Mesenchymal stem cell (in vitro differentiated cells and primary cell): ENCODE measurements at regions not wholly inside any gene's neighbourhood (a gene's known extent, or its start where the extent isn't known, plus 50 kb on each side); places are given as distances from the start of the nearest gene placed in this dataset.
A peak's percentile ranks its signal among the peaks of the same experiment; 100 is the strongest.

Source experiments
- DNase-seq: peaks from one replicate; pipeline ENCODE4 v3.0.0-alpha.2; 2013
- H2AFZ ChIP-seq: one replicate; pipeline ENCODE4 v1.6.1; 2013; ENCODE audit warnings: low read depth, mild to moderate bottlenecking, control low read depth, inconsistent platforms, low read length, moderate library complexity
- H2AK5ac ChIP-seq: 2 replicates; pipeline ENCODE4 v1.6.1; 2013; ENCODE audit warnings: low read length, moderate library complexity, mild to moderate bottlenecking, inconsistent platforms; ENCODE audit not compliant: severe bottlenecking
- H2BK120ac ChIP-seq: one replicate; pipeline ENCODE4 v1.6.1; 2013; ENCODE audit warnings: low read depth, mild to moderate bottlenecking, inconsistent platforms, low read length, moderate library complexity
- H2BK12ac ChIP-seq, 2 experiments: one replicate each; pipeline ENCODE4 v1.6.1; 2013; ENCODE audit warnings: inconsistent platforms in 2 of 2, low read length in 2 of 2, mild to moderate bottlenecking in 2 of 2, moderate library complexity in 2 of 2, control low read depth in 1 of 2
- H2BK15ac ChIP-seq: one replicate; pipeline ENCODE4 v1.6.1; 2013; ENCODE audit warnings: mild to moderate bottlenecking, low read depth, inconsistent platforms; ENCODE audit not compliant: poor library complexity, severe bottlenecking
- H2BK5ac ChIP-seq: 2 replicates; pipeline ENCODE4 v1.6.1; 2013; ENCODE audit warnings: low read depth, mild to moderate bottlenecking, low read length, control low read depth, inconsistent platforms; ENCODE audit not compliant: poor library complexity, severe bottlenecking
- H3K14ac ChIP-seq, 2 experiments: one replicate each; pipeline ENCODE4 v1.6.1; 2013; ENCODE audit warnings: inconsistent platforms in 2 of 2, low read length in 2 of 2, control low read depth in 1 of 2, mild to moderate bottlenecking in 1 of 2, moderate library complexity in 1 of 2
- H3K18ac ChIP-seq, 2 experiments: one replicate each; pipeline ENCODE4 v1.6.1; 2013; ENCODE audit warnings: inconsistent platforms in 2 of 2, low read length in 2 of 2, control low read depth in 1 of 2, low read depth in 1 of 2, mild to moderate bottlenecking in 1 of 2
- H3K23ac ChIP-seq, 2 experiments: one replicate each; pipeline ENCODE4 v1.6.1; 2013; ENCODE audit warnings: inconsistent platforms in 2 of 2, low read length in 2 of 2, mild to moderate bottlenecking in 2 of 2, moderate library complexity in 2 of 2, control low read depth in 1 of 2
- H3K27ac ChIP-seq: 2 replicates; pipeline ENCODE4 v1.5.1; 2013; ENCODE audit warnings: mild to moderate bottlenecking, moderate library complexity, low read length, control low read depth, inconsistent platforms; ENCODE audit not compliant: poor library complexity, severe bottlenecking
- H3K27me3 ChIP-seq, 2 experiments: 2 replicates each; pipeline versions ENCODE4 v1.6.1 to v1.7.0; 2013; ENCODE audit warnings: low read length in 2 of 2, mild to moderate bottlenecking in 2 of 2, moderate library complexity in 2 of 2, control low read depth in 1 of 2, inconsistent platforms in 1 of 2; ENCODE audit not compliant: control insufficient read depth in 1 of 2, insufficient read depth in 1 of 2
- H3K36me3 ChIP-seq, 2 experiments: 2 replicates each; pipeline versions ENCODE4 v1.6.1 to v1.7.0; 2013; ENCODE audit warnings: low read length in 2 of 2, control low read depth in 1 of 2, inconsistent platforms in 1 of 2, low read depth in 1 of 2, mild to moderate bottlenecking in 1 of 2; ENCODE audit not compliant: insufficient read depth in 2 of 2, control insufficient read depth in 1 of 2
- H3K4ac ChIP-seq, 2 experiments: one replicate each; pipeline ENCODE4 v1.6.1; 2013; ENCODE audit warnings: inconsistent platforms in 2 of 2, low read length in 2 of 2, mild to moderate bottlenecking in 2 of 2, moderate library complexity in 2 of 2, control low read depth in 1 of 2, low read depth in 1 of 2
- H3K4me1 ChIP-seq: 2 replicates; pipeline ENCODE4 v1.6.1; 2013; ENCODE audit warnings: low read depth, low read length, control low read depth; ENCODE audit not compliant: control insufficient read depth, insufficient read depth
- H3K4me2 ChIP-seq: 2 replicates; pipeline ENCODE4 v1.6.1; 2013; ENCODE audit warnings: low read length, mild to moderate bottlenecking, inconsistent platforms; ENCODE audit not compliant: poor library complexity, severe bottlenecking
- H3K4me3 ChIP-seq, 2 experiments: 2 replicates each; pipeline versions ENCODE4 v1.5.1 to v1.7.0; 2013; ENCODE audit warnings: low read length in 2 of 2, mild to moderate bottlenecking in 2 of 2, control low read depth in 1 of 2, low read depth in 1 of 2; ENCODE audit not compliant: insufficient read depth in 1 of 2
- H3K79me1 ChIP-seq: replicated peaks from 2 replicates; pipeline ENCODE4 v1.6.1; 2013; ENCODE audit warnings: mild to moderate bottlenecking, control low read depth, low read length, inconsistent platforms; ENCODE audit not compliant: poor library complexity, severe bottlenecking
- H3K9ac ChIP-seq: 2 replicates; pipeline ENCODE4 v1.7.0; 2013; ENCODE audit warnings: mild to moderate bottlenecking, low read length, moderate library complexity
- H3K9me3 ChIP-seq: 2 replicates; pipeline ENCODE4 v1.7.0; 2013; ENCODE audit warnings: mild to moderate bottlenecking, low read length; ENCODE audit not compliant: control insufficient read depth
- H4K8ac ChIP-seq: one replicate; pipeline ENCODE4 v1.6.1; 2013; ENCODE audit warnings: inconsistent platforms, mild to moderate bottlenecking, low read length, moderate library complexity
- H4K91ac ChIP-seq: one replicate; pipeline ENCODE4 v1.6.1; 2013; ENCODE audit warnings: mild to moderate bottlenecking, low read length, inconsistent platforms
- WGBS: methylation state at CpG from one replicate; pipeline ENCODE4 v1.1.7; 2013; ENCODE audit warnings: mixed read lengths; 5-methylcytosine and 5-hydroxymethylcytosine counted together

GRCh38 chr3:193851428-193851847 lies 258.4 kb downstream of the OPA1 start:
- Histone ChIP-seq H3K4me3 (no peak overlapping the region), H4K91ac (no peak overlapping the region), H3K9me3 (no peaks in the 10 kb centered on the region), H2BK120ac (no peak overlapping the region), H3K79me1 (no peaks in the 10 kb centered on the region), H4K8ac (no peak overlapping the region), H3K4ac (no peak overlapping the region), H3K27me3 (peaks cover 0 to 7% of the 10 kb centered on the region in 2 experiments), H3K23ac (no peak overlapping the region), H2AK5ac (no peak overlapping the region), H3K18ac (no peak overlapping the region), H2BK12ac (no peak overlapping the region), H2BK5ac (no peak overlapping the region), H3K27ac (no peak overlapping the region), H2BK15ac (no peak overlapping the region), H2AFZ (no peak overlapping the region), H3K14ac (no peak overlapping the region), H3K4me1 (peaks cover 7% of the 10 kb centered on the region), H3K4me2 (no peak overlapping the region), H3K9ac (no peak overlapping the region), H3K36me3 (no peaks in the 10 kb centered on the region)
- no peak for DNase-seq
- WGBS = 75% methylated on average over 3 of the region's 3 CpGs

DNA sequence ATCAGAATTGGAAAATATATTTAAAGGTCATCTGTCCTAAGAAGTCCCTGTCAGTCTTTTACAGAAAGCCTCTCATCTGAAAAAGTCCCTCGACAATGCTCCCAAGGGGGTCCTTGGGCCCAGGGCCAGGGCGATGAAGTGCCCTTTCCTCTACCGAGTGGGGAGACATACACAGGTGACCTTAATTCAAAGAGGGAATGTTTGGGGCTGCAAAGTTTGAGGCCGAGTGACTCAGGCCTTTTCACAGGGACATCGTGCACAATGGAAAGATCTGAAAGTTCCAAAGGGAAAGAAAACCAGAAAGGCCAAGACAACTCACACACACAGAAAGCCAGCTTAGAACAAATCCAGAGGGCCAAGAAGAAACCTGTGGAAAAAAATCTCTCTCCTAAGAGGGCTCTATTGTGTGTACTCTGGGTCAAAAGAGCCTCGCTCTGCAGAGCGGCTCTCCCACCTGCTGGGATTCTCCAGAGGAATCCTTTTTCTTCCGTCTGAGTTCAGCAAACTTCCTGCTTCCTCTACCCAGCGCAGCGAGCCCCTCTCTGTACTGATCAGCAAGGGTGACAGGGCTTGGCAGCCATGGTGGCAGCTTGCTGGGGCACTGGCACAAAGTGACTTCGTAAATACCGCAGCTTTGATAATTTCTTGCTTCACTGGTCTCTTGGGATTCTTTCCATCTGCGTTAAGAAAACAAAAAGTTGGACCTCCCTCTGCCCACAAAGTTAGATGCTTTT lies 259.1 kb downstream of the OPA1 start:
- Histone ChIP-seq H3K27me3 (peaks cover 0 to 2% of the 10 kb centered on the region in 2 experiments), H3K9ac (no peak overlapping the region), H2BK120ac (no peak overlapping the region), H2AFZ (no peak overlapping the region), H2BK12ac (no peak overlapping the region), H3K4ac (no peak overlapping the region), H3K36me3 (no peaks in the 10 kb centered on the region), H2BK15ac (no peak overlapping the region), H3K4me2 (peak overlapping the region; percentile 37), H3K4me1 (peaks cover 7% of the 10 kb centered on the region), H3K27ac (peak overlapping the region; percentile 26), H3K18ac (no peak overlapping the region), H2AK5ac (no peak overlapping the region), H4K8ac (no peak overlapping the region), H3K23ac (no peak overlapping the region), H2BK5ac (peak overlapping the region; percentile 50), H3K14ac (no peak overlapping the region), H3K79me1 (no peaks in the 10 kb centered on the region), H3K9me3 (no peaks in the 10 kb centered on the region), H4K91ac (no peak overlapping the region), H3K4me3 (no peak overlapping the region)
- no peak for DNase-seq
- 71% methylated on average over 12 of the region's 13 CpGs for WGBS

DNA sequence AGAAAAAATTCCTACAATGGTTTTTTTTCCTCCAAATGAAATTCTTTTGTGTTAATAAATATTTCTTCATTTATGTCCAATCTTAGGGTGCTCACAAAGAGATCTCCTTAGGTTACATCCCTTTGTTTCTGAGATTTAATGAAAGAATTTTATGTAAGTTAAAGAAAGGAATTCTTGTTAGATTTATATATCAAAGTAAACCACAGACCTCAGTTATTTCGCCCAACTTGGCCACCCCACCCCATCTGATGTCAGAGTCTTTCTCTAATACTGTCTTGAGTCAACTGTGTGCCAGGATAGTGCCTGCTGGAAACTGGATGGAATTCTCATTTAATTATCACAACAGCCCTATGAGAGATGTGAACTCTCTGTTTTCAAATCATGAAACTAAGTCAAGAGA lies 259.9 kb downstream of the OPA1 start:
- Histone ChIP-seq H3K79me1 (no peaks in the 10 kb centered on the region), H3K14ac (no peak overlapping the region), H2BK5ac (no peak overlapping the region), H3K23ac (no peak overlapping the region), H4K8ac (no peak overlapping the region), H2AFZ (no peak overlapping the region), H3K27me3 (no peaks in the 10 kb centered on the region), H3K9ac (no peak overlapping the region), H3K4me1 (peaks cover 7% of the 10 kb centered on the region), H3K4me3 (no peak overlapping the region), H3K18ac (no peak overlapping the region), H2AK5ac (no peak overlapping the region), H3K4ac (no peak overlapping the region), H2BK15ac (no peak overlapping the region), H3K27ac (no peak overlapping the region), H2BK12ac (no peak overlapping the region), H3K9me3 (no peaks in the 10 kb centered on the region), H3K4me2 (no peak overlapping the region), H4K91ac (no peak overlapping the region), H3K36me3 (no peaks in the 10 kb centered on the region), H2BK120ac (no peak overlapping the region)
- WGBS = 100% methylated on average over 1 of the region's 1 CpG
- no peak for DNase-seq

DNA sequence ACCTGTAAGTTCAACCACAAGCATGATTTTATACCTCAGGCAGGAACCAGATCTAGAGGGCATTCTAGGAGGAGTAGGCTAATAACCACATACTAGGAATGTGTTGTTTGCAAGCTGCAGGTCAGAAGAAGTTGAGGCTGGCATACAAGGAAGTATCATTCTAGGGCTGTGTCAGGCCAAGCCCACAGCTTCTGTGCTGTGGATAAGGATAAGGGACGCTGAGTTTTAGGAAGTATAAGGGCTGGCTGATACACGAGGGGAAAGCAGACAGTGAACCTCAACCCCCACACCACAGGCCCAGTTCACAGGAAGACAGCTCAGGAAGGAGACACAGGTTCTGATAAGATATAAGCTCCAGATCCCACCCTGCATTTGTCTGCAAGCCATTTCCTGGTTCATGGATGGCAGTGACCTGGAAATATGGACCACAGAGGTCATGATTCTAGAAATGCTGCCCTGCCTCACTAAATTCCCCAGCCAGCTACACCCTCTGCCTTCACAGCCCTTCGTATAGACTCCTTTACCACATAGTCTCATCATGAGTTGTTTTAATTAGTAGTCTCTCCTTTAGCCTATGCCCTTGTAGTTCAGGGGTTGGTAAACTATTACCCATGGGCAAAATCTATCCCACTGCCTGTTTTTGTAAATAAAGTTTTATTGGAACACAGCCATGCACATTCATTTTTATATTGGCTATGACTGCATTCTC lies 260.7 kb downstream of the OPA1 start:
- Histone ChIP-seq H2AK5ac (peak overlapping the region; percentile 34), H2BK5ac (no peak overlapping the region), H2AFZ (no peak overlapping the region), H3K23ac (peak overlapping the region in 1 of 2 experiments; percentile 42), H3K79me1 (no peaks in the 10 kb centered on the region), H3K4me2 (no peak overlapping the region), H2BK15ac (no peak overlapping the region), H3K4ac (peak overlapping the region in 1 of 2 experiments; percentile 46), H2BK120ac (no peak overlapping the region), H3K9ac (no peak overlapping the region), H3K27me3 (no peaks in the 10 kb centered on the region), H3K14ac (no peak overlapping the region), H3K9me3 (no peaks in the 10 kb centered on the region), H4K8ac (no peak overlapping the region), H4K91ac (no peak overlapping the region), H3K4me1 (peaks cover 7% of the 10 kb centered on the region), H2BK12ac (peak overlapping the region in 1 of 2 experiments; percentile 24), H3K18ac (no peak overlapping the region), H3K4me3 (no peak overlapping the region), H3K36me3 (no peaks in the 10 kb centered on the region), H3K27ac (no peak overlapping the region)
- 32% methylated on average over 2 of the region's 3 CpGs for WGBS
- no peak for DNase-seq
